ENCODE measurements at regions not wholly inside any gene's neighbourhood (a gene's known extent, or its start where the extent isn't known, plus 50 kb on each side); places are given as distances from the start of the nearest gene placed in this dataset.

DNA sequence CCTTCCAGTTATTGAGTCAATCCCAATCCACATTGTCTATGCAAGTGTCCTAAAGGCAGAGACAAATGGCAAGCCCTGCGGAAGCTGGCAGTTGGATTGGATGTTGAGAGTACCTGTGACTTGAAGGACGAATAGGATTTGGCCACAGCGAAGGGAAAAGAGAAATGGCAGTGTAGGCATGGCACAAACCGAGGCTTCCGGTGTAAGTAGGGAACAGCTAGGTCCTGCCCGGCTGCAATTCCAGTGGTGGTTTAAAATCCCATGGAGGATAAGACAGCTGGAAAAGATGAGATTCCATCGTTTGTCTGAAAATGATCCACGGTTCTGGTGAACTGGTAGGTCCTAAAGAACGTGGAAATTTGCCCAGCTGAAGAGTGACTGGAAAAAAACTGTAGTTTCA is 296.2 kb downstream of the TCERG1L start:
- no peak for DNase-seq (ENCODE audit: low read depth in 2 of 2)

DNA sequence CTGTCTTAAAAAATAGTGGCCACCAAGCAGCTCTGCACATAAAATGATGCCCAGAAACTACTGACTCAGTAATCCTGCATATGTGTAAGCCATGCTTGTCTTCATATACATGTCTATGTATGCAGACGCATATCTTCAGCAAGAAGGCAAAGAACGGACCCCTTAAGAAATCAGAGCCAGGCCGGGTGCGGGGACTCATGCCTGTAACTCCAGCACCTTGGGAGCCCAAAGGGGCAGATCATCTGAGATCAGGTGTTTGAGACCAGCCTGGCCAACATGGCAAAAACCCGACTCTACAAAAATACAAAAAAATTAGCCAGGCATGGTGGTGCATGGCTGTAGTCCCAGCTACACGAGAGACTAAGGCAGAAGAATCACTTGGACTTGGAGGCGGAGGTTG is 295.0 kb downstream of the TCERG1L start:
- DNase-seq (ENCODE audit: low read depth in 2 of 2) = no peak

DNA sequence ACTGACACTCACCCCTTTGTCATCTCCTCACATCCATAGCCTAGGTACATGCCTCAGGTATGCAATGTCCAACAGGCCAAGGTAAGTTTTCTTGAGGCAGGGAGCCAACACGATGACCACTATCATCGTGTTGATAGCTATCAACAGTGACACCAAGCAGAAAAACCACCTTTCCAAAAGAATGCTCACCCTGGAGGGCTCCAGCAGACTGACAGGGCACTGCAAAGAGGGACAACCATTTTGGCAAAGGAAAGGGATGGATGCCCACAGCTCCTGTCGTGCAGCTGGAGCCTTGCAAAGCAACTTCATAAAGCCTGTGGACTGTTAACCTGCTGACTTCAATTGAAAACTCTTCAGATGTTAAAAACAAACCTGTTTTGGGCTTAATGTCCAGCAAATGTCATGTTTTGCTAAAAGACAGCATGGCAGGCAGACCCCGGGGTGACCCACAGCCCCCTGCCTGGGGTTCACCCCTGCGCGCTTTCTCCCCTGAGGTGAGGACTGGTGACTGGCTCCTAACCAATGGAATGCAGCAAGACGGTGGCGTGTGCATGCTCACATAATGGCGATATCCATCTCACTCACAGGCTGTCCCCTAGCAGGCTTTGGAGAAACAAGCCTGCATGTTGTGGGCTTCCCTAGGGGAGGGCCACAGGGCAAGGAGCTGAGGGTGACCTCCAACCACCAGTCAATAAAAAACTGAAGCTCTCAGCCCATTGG is 293.8 kb downstream of the TCERG1L start:
- no peak for DNase-seq (ENCODE audit: low read depth in 2 of 2)

- DNase-seq (ENCODE audit: low read depth in 2 of 2) = no peak
Measured at GRCh38 chr10:131018886-131019500, 292.5 kb downstream of the TCERG1L start.

GRCh38 chr10:131019696-131020095 is 291.8 kb downstream of the TCERG1L start:
- no peak for DNase-seq (ENCODE audit: low read depth in 2 of 2)

DNA sequence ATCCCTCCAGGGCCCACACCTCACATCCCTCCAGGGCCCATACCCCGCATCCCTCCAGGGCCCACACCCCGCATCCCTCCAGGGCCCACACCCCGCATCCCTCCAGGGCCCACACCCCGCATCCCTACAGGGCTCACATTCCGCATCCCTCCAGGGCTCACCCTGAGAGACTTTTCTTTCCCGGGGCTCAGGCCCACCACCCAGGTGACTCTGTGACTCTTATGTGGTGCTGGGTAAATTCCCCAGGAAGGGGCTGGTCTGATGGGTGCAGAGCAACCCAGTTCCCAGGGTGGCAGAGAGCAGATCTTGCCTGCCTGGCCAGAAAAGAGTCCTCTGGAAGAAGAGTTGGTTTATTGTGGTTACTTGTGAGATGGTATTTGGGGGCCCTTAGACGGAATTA is 290.7 kb downstream of the TCERG1L start:
- no peak for DNase-seq (ENCODE audit: low read depth in 2 of 2)

GRCh38 chr10:131021246-131021895 is 290.1 kb downstream of the TCERG1L start:
- no peak for DNase-seq (ENCODE audit: low read depth in 2 of 2)

DNA sequence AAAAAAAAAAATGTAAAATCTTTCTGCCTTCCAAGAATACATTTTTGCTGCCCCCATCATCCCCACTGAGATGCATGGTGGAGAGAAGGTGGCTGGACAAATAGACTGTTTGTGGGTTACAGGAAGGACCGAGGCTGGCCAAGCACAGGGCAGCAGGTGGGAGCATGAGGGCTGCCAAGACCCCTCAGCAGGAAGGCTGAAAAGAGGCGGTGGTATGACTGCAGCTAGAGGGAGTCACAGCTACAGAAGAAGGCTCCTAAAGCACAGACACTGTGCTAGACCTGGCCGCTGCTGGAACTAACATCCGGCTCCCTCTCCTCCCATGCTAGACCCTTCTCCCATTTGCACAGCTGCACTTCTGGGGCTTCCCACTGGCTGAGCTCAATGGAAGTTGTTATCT is 289.6 kb downstream of the TCERG1L start:
- no peak for DNase-seq (ENCODE audit: low read depth in 2 of 2)

DNA sequence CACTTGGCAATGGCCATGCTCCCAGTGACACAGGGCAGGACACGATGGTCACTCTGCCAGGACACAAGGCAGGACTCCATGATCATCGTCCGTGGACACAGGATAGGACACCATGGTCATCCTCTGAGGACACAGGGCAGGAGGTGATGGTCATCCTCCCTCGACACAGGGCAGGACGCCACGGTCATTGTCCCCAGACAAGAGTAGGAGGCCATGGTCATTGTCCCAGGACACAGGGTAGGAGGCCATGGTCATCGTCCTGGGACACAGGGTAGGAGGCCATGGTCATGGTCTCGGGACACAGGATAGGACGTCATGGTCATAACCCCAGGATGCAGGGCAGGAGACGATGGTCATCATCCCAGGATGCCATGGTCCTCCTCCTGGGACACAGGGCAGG is 289.2 kb downstream of the TCERG1L start:
- DNase-seq (ENCODE audit: low read depth in 2 of 2) = no peak

GRCh38 chr10:131022981-131023380 is 288.5 kb downstream of the TCERG1L start:
- no peak for DNase-seq (ENCODE audit: low read depth in 2 of 2)

- DNase-seq (ENCODE audit: low read depth in 2 of 2) = no peak
Measured at GRCh38 chr10:131024259-131025131, 287.0 kb downstream of the TCERG1L start.

GRCh38 chr10:131025333-131025732 is 286.2 kb downstream of the TCERG1L start:
- DNase-seq (ENCODE audit: low read depth in 2 of 2) = no peak

- no peak for DNase-seq (ENCODE audit: low read depth in 2 of 2)
Measured at GRCh38 chr10:131027256-131027655, 284.3 kb downstream of the TCERG1L start.

GRCh38 chr10:131031346-131031745 is 280.2 kb downstream of the TCERG1L start:
- DNase-seq (ENCODE audit: low read depth in 2 of 2) = no peak

- no peak for DNase-seq (ENCODE audit: low read depth in 2 of 2)
Measured at GRCh38 chr10:131032329-131033165, 279.0 kb downstream of the TCERG1L start.

- no peak for DNase-seq (ENCODE audit: low read depth in 2 of 2)
Measured at GRCh38 chr10:131033166-131034085, 278.1 kb downstream of the TCERG1L start.

GRCh38 chr10:131034451-131034850 is 277.1 kb downstream of the TCERG1L start:
- DNase-seq (ENCODE audit: low read depth in 2 of 2) = no peak

GRCh38 chr10:131035779-131036178 is 275.7 kb downstream of the TCERG1L start:
- no peak for DNase-seq (ENCODE audit: low read depth in 2 of 2)

- DNase-seq (ENCODE audit: low read depth in 2 of 2) = no peak
Measured at GRCh38 chr10:131038056-131038455, 273.5 kb downstream of the TCERG1L start.

DNA sequence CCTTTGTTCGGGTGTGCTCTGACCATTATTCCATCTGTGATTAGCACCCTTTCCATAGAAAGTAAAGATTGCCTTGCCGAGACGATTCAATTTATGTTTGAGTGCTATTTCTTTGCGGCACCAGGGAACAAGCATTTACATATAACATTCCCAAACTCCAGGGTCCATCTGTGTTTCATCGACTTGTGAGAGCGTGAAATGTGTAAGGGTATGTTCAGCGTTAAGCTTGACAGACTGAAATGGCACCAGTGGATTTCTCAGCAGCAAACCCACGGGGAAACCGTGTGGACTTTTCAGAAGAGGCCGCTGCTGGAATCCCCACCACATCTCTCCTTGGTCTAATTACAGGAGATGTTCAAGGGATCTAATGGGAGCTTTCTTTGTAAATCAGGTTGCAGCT is 270.5 kb downstream of the TCERG1L start:
- no peak for DNase-seq (ENCODE audit: low read depth in 2 of 2)
